RWPE2 (cell line): ENCODE measurements at regions not wholly inside any gene's neighbourhood (a gene's known extent, or its start where the extent isn't known, plus 50 kb on each side); places are given as distances from the start of the nearest gene placed in this dataset.
A peak's percentile ranks its signal among the peaks of the same experiment; 100 is the strongest.
"Not testable (repeated sequence)": the region's sequence is repeated elsewhere in the genome, so short reads cannot be mapped to it uniquely, and the experiment has no call there.

Experiments used
- ATAC-seq: fragments of 200-7000 bp; cut with Tn5 transposase; 3 replicates; pipeline ENCODE4 v1.9.1; 2021; ENCODE audit warnings: low read depth
- DNase-seq: peaks from one replicate; pipeline ENCODE4 v3.0.0-alpha.2; 2020; ENCODE audit warnings: low spot score
- H3K27ac ChIP-seq: fragments of 450-650 bp; 2 replicates; pipeline ENCODE4 v1.5.1; 2017; ENCODE audit warnings: mild to moderate bottlenecking; ENCODE audit not compliant: poor library complexity, severe bottlenecking
- H3K27me3 ChIP-seq: fragments of 250-450 bp; sonication (Bioruptor Pico); 2 replicates; pipeline ENCODE4 v1.5.1; 2021; ENCODE audit warnings: mild to moderate bottlenecking, moderate library complexity; ENCODE audit not compliant: insufficient read depth, poor library complexity, severe bottlenecking
- H3K36me3 ChIP-seq: fragments of 250-450 bp; sonication (Bioruptor Pico); 2 replicates; pipeline ENCODE4 v1.5.1; 2020; ENCODE audit warnings: low read depth, mild to moderate bottlenecking, moderate library complexity
- H3K4me1 ChIP-seq: fragments of 250-450 bp; sonication (Bioruptor Pico); 2 replicates; pipeline ENCODE4 v1.5.1; 2021; ENCODE audit warnings: mild to moderate bottlenecking, moderate library complexity; ENCODE audit not compliant: insufficient read depth, poor library complexity, severe bottlenecking
- H3K4me3 ChIP-seq: fragments of 250-450 bp; sonication (Bioruptor Pico); 2 replicates; pipeline ENCODE4 v1.5.1; 2021; ENCODE audit warnings: mild to moderate bottlenecking, moderate library complexity; ENCODE audit not compliant: severe bottlenecking
- H3K9me3 ChIP-seq: fragments of 250-450 bp; sonication (Bioruptor Pico); 2 replicates; pipeline ENCODE4 v1.5.1; 2021; ENCODE audit warnings: mild to moderate bottlenecking, moderate library complexity; ENCODE audit not compliant: severe bottlenecking
- CTCF ChIP-seq: fragments of 450-650 bp; IDR thresholded peaks from one replicate; pipeline ENCODE4 v1.5.1; 2017; ENCODE audit warnings: mild to moderate bottlenecking, moderate library complexity; ENCODE audit not compliant: poor library complexity, severe bottlenecking

DNA sequence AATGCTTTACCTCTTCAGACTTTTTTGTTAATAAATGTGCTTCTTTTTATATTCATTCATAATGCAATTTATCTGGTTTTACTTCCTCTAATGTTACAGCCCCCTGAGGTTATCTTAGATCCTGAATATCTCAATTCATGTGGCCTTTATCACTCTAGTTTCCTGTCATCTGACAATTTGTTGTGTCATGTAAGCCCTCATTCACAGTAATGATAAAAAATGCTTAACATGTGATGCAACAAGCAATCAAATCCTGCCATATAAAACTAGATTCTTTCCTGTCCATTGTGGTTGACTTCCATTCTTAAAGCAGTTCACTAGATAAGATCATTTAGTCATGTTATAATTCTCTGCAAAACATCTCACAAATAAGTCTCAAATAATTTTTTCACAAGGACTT lies 991.2 kb upstream of the ACO1 start:
- no peak for ATAC-seq
- no peaks in the 10 kb centered on the region for H3K4me1 ChIP-seq
- DNase-seq: no peak
- TF ChIP-seq CTCF: no peak
- H3K27ac ChIP-seq: no peak overlapping the region
- H3K4me3 ChIP-seq: no peak overlapping the region
- H3K27me3 ChIP-seq: no peaks in the 10 kb centered on the region
- H3K36me3 ChIP-seq: no peaks in the 10 kb centered on the region
- no peaks in the 10 kb centered on the region for H3K9me3 ChIP-seq

DNA sequence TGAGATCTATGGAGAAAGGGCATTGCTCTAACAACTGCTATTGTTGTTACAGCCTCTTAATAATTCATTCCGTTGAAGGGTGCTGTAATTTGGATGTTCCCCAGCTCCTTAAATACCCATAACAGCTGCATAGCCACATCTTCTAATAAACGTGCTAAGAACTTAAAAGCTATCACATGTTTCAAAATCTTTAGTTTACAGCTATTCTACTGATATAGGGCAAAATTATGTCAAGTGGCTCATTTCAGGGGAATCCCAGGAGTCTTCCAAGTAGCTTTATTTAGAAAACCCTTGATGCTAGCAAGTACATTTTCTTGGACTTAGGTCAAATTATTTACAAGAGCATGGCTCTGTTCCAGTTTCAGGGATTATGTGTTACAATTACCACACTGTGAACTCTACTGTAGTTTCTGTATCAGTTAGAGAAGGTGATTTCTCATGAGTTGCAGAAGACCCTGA lies 990.4 kb upstream of the ACO1 start:
- H3K4me3 ChIP-seq: no peak overlapping the region
- H3K27me3 ChIP-seq: no peaks in the 10 kb centered on the region
- no peak for TF ChIP-seq CTCF
- ATAC-seq: peak; percentile 58; the same call in 1 of the 3 replicates
- H3K36me3 ChIP-seq: no peaks in the 10 kb centered on the region
- H3K9me3 ChIP-seq: no peaks in the 10 kb centered on the region
- no peak overlapping the region for H3K27ac ChIP-seq
- no peaks in the 10 kb centered on the region for H3K4me1 ChIP-seq
- no peak for DNase-seq

- H3K27me3 ChIP-seq: no peaks in the 10 kb centered on the region
- DNase-seq (no peak), ATAC-seq (no peak)
- H3K4me3 ChIP-seq: no peak overlapping the region
- H3K27ac ChIP-seq: no peak overlapping the region
- H3K4me1 ChIP-seq: no peaks in the 10 kb centered on the region
- H3K9me3 ChIP-seq: no peaks in the 10 kb centered on the region
- no peaks in the 10 kb centered on the region for H3K36me3 ChIP-seq
- TF ChIP-seq CTCF: no peak
These were observed 972.4 kb upstream of the ACO1 start for GRCh38 chr9:31412081-31412480.

DNA sequence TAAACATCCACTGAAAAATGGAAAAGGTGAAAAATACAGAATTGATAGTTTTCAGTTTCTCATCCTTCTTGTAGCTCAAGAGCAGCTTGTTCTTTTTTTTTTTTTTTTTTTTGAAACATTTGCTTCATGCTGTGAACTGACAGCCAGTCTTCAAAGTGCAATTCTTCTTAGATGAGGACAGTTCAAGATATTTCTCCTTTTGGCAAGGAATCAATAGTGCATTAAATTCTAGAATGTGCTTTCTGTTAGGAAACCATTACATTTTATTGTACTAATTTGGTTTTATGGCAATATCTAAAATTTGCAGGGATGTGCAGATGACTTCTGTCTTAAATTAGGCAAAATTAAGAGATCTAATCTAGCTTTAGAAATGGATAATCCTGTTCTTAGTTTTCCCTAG lies 969.3 kb upstream of the ACO1 start:
- H3K4me3 ChIP-seq: no peak overlapping the region
- DNase-seq: no peak
- H3K27me3 ChIP-seq: no peaks in the 10 kb centered on the region
- H3K36me3 ChIP-seq: no peaks in the 10 kb centered on the region
- no peak for ATAC-seq
- no peaks in the 10 kb centered on the region for H3K4me1 ChIP-seq
- no peaks in the 10 kb centered on the region for H3K9me3 ChIP-seq
- no peak for TF ChIP-seq CTCF
- H3K27ac ChIP-seq: no peak overlapping the region

DNA sequence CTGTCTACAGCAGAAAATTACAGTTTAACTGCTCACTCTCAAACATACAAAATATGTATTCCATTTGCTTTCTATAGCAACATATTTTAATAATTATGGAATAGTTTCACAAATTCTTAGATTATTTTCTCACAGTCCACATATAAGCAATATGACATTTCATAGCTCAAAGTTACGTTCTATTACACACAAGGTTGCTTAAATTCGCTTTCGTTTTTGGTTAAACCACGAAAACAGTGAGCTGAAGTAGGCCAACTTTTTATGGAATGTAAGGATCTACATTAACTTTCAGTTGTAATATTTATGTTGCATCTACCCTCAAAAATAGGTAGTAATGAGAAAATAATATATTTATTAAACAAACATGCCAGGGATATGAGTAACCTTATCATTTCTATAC lies 966.0 kb upstream of the ACO1 start:
- no peak overlapping the region for H3K4me3 ChIP-seq
- H3K36me3 ChIP-seq: no peaks in the 10 kb centered on the region
- no peak for ATAC-seq
- DNase-seq: no peak
- H3K27ac ChIP-seq: no peak overlapping the region
- no peaks in the 10 kb centered on the region for H3K9me3 ChIP-seq
- no peak for TF ChIP-seq CTCF
- no peaks in the 10 kb centered on the region for H3K4me1 ChIP-seq
- H3K27me3 ChIP-seq: no peaks in the 10 kb centered on the region

- not testable (repeated sequence) for H3K27ac ChIP-seq, H3K36me3 ChIP-seq, H3K4me1 ChIP-seq, H3K4me3 ChIP-seq, ATAC-seq, H3K27me3 ChIP-seq, H3K9me3 ChIP-seq, DNase-seq
These were observed 940.6 kb upstream of the ACO1 start for GRCh38 chr9:31443630-31444457.
